Thymus (tissue), 11 donors: ENCODE measurements at regions not wholly inside any gene's neighbourhood (a gene's known extent, or its start where the extent isn't known, plus 50 kb on each side); places are given as distances from the start of the nearest gene placed in this dataset.
"Not testable (repeated sequence)": the region's sequence is repeated elsewhere in the genome, so short reads cannot be mapped to it uniquely, and the experiment has no call there.

Experiments used
- DNase-seq, 9 donors: peaks; one replicate each; pipeline ENCODE4 v3.0.0-alpha.2; 2013; ENCODE audit warnings: low spot score in 9 of 9, low read depth in 6 of 9, missing footprints in 1 of 9
- H3K27ac ChIP-seq, 2 donors: one replicate each; pipeline ENCODE4 v1.5.1; 2013; ENCODE audit warnings: control low read depth in 1 of 2, low read depth in 1 of 2, low read length in 1 of 2, mild to moderate bottlenecking in 1 of 2, moderate library complexity in 1 of 2
- H3K27me3 ChIP-seq, 2 donors: one replicate each; pipeline ENCODE4 v1.5.1; 2013; ENCODE audit warnings: low read length in 1 of 2; ENCODE audit not compliant: control insufficient read depth in 2 of 2, insufficient read depth in 1 of 2
- H3K36me3 ChIP-seq, 2 donors: one replicate each; pipeline ENCODE4 v1.5.1; 2013; ENCODE audit warnings: low read length in 1 of 2, mild to moderate bottlenecking in 1 of 2, moderate library complexity in 1 of 2; ENCODE audit not compliant: control insufficient read depth in 2 of 2, insufficient read depth in 2 of 2
- H3K4me1 ChIP-seq, 2 donors: one replicate each; pipeline ENCODE4 v1.5.1; 2013; ENCODE audit warnings: low read length in 2 of 2; ENCODE audit not compliant: control insufficient read depth in 2 of 2, insufficient read depth in 2 of 2
- H3K4me3 ChIP-seq, 2 donors: one replicate each; pipeline ENCODE4 v1.5.1; 2013; ENCODE audit warnings: low read length in 2 of 2, control low read depth in 1 of 2, mild to moderate bottlenecking in 1 of 2
- H3K9me3 ChIP-seq, 2 donors: one replicate each; pipeline ENCODE4 v1.5.1; 2013; ENCODE audit warnings: low read length in 1 of 2, mild to moderate bottlenecking in 1 of 2; ENCODE audit not compliant: control insufficient read depth in 2 of 2, insufficient read depth in 1 of 2
- WGBS: extraction: QIAGEN DNeasy Blood & Tissue Kit; methylation state at CpG from one replicate; pipeline ENCODE4 v1.1.7; 2013; 5-methylcytosine and 5-hydroxymethylcytosine counted together
- donor health status: healthy.

DNA sequence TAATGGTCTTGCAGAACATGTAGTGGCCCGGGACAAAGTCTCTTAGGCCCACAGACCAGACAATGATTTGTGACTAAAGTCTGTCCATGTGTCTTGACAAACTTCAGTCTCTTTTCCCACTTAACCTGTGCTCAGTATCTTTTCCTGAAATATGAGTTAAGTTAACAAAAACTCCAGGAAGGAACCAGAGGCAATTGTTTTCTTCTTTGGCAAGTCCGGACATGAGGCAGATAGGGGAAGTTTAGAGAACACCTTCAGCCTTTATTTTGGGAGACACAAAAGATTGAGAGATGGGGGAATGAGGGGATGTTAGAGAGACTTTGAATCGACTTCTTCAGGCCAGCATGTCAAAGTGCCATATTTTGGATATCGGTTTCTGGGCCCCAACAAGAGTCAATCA, 80.2 kb upstream of the FRMPD4 start:
- no peaks in the 10 kb centered on the region for H3K27me3 ChIP-seq
- 49% methylated on average over 4 of the region's 4 CpGs for WGBS

DNA sequence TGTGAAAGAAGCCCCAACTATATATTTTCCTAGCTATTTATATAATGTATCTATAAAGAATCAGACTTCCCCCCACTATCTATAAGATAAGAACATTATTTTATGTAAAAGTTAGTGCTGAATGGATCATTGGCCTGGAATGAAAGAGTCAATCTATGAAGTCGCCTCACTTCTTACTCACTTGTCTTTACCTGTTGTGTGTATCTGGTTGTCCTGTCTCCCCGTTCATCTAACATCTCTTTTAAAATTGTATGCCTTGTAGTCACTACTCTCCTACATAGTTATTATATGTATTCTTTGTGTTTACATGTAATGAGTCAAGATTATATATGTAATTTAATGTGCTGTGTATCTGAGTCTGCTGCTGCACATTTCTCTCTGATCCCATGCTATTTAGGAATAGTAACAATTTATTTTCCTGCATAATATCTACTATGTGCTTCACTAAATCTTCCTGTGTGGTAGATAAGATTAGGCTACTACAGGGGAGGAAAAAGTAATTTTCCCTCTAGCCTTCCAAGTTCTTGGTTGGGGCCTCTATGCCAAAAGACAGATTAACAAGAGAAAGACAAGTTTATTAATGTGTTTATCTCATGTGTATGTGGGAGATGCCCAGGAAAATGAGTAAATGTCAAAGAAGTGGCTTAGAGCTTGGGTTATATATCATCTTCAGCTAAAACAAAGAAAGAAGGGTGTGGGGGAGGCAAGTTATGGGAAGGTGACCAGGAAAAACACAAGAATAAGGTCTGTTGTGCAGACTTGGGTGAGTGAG, 77.6 kb upstream of the FRMPD4 start:
- H3K9me3 ChIP-seq, result no peaks in the 10 kb centered on the region
- 99% methylated on average over 2 of the region's 2 CpGs for WGBS

More for the DNA sequence above, 80.2 kb upstream of the FRMPD4 start:
- no peaks in the 10 kb centered on the region for H3K36me3 ChIP-seq
- no peak overlapping the region for H3K4me3 ChIP-seq
- no peak for DNase-seq
- no peaks in the 10 kb centered on the region for H3K4me1 ChIP-seq
- no peak overlapping the region for H3K27ac ChIP-seq
- H3K9me3 ChIP-seq, result no peaks in the 10 kb centered on the region

DNA sequence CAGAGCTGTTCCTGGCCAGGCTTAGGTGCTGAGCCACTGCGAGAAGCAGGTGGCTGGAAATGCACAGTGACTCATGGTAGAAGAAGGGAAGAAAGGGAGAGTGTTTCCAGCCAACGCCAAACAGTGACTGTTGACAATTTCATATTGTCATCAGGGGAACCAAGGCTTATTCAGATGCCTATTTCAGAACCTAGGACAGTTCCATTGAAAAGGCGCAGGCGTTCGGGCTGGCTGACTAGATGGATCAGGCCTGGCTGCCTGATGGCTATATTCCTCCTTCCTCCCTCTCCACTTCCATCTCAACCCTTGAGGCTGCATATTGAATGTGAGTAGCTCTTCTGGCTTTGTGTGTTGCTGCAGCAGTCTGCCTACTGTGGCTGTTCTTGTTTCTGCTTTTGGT, 73.0 kb upstream of the FRMPD4 start:
- Histone ChIP-seq H3K4me1 (no peaks in the 10 kb centered on the region), H3K36me3 (no peaks in the 10 kb centered on the region), H3K27me3 (no peaks in the 10 kb centered on the region), H3K4me3 (no peak overlapping the region), H3K27ac (no peak overlapping the region), H3K9me3 (no peaks in the 10 kb centered on the region)
- DNase-seq, result no peak
- 38% methylated on average over 5 of the region's 5 CpGs for WGBS

More for the DNA sequence above, 77.6 kb upstream of the FRMPD4 start:
- Histone ChIP-seq H3K27me3 (no peaks in the 10 kb centered on the region), H3K36me3 (no peaks in the 10 kb centered on the region), H3K27ac (no peak overlapping the region), H3K4me3 (no peak overlapping the region), H3K4me1 (no peaks in the 10 kb centered on the region)
- no peak for DNase-seq

DNA sequence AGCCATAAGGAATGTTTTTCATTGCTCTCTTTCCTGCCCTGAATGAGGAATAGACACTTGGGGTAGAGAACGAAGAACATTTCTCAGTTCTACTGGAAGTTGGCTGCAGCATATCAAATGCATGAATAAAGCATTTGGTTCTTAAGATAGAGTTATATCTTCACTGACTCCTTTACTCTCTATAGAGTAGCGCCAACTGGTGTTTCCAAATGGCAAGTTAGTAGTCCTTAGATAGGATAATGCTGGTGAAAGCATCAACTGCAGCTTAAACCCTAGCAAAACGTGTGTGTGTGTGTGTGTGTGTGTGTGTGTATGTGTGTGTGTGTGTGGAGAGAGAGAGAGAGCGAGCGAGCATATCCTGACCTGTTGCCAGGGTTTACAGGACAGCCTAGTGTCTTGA, 62.2 kb upstream of the FRMPD4 start:
- 69% methylated on average over 5 of the region's 5 CpGs for WGBS
- DNase-seq, result no peak
- Histone ChIP-seq H3K27me3 (no peaks in the 10 kb centered on the region), H3K4me1 (no peaks in the 10 kb centered on the region), H3K9me3 (no peaks in the 10 kb centered on the region), H3K27ac (no peak overlapping the region), H3K4me3 (no peak overlapping the region), H3K36me3 (no peaks in the 10 kb centered on the region)

DNA sequence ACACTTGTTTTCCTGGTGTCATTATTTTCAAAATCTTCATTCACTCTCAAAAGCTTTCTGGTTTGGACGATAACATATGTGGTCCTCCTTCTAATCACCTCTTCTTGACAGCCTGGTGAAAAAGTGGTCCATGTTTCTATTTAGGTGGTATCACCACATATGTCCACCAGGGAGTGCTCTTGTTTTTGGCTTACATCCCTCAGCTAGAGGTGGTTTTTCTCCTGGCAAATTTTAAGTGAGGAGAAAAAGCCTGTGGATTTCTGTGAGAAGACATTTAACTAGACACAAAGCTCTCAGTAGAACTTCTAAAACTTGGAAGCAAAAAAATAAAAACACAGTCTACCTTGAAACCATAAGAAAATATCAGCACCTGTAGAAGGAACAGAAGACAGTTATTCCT, 58.0 kb upstream of the FRMPD4 start:
- no peak overlapping the region for H3K27ac ChIP-seq
- DNase-seq, result peak in 2 of 9 donors; percentile 4 to 7
- no peaks in the 10 kb centered on the region for H3K4me1 ChIP-seq
- no peak overlapping the region for H3K4me3 ChIP-seq
- H3K9me3 ChIP-seq, result no peaks in the 10 kb centered on the region
- 0% methylated on average over 1 of the region's 1 CpG for WGBS
- H3K36me3 ChIP-seq, result no peaks in the 10 kb centered on the region
- H3K27me3 ChIP-seq, result no peaks in the 10 kb centered on the region

DNA sequence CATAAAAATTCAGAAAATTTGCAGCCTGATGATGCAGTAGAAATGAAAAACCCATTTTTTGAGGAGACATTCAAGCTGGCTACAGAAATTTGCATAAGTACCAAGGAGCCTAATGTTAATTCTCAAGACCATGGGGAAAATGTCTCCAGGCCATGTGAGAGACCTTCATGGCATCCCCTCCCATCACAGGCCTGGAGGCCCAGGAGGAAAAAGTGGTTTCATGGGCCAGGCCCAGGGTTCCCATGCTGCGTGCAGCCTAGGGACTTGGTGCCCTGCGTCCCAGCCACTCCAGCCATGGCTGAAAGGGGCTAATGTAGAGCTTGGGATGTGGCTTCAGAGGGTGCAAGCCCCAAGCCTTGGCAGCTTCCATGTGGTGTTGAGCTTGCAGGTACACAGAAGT, 55.3 kb upstream of the FRMPD4 start:
- H3K27me3 ChIP-seq, DNase-seq, H3K9me3 ChIP-seq, H3K27ac ChIP-seq, H3K36me3 ChIP-seq, H3K4me3 ChIP-seq, H3K4me1 ChIP-seq: not testable (repeated sequence)
- 98% methylated on average over 2 of the region's 2 CpGs for WGBS
